Activated CD4-positive, alpha-beta memory T cell treated with anti-CD3 and anti-CD28 coated beads for 36 hours (primary cell): ENCODE measurements at regions not wholly inside any gene's neighbourhood (a gene's known extent, or its start where the extent isn't known, plus 50 kb on each side); places are given as distances from the start of the nearest gene placed in this dataset.
A peak's percentile ranks its signal among the peaks of the same experiment; 100 is the strongest.

Experiments
- CTCF ChIA-PET: fragments of 350-600 bp; sonication (Branson Sonifier 250); formaldehyde crosslinking; loops from one replicate; lab custom pipeline; 2021; ENCODE audit warnings: antibody characterized with exemption, inconsistent platforms; lab: Charles Lee
- POLR2A ChIA-PET: fragments of 350-600 bp; sonication (Branson Sonifier 250); formaldehyde crosslinking; loops from one replicate; lab custom pipeline; 2021; ENCODE audit warnings: antibody characterized with exemption; lab: Charles Lee
- DNase-seq: peaks from one replicate; pipeline ENCODE4 v3.0.0-alpha.2; 2020
- H3K27ac Mint-ChIP-seq: one replicate; pipeline ENCODE4 v1.8.0; 2021; ENCODE audit warnings: mixed read lengths
- H3K27me3 Mint-ChIP-seq: one replicate; pipeline ENCODE4 v1.8.0; 2021; ENCODE audit warnings: mixed read lengths
- H3K36me3 Mint-ChIP-seq: one replicate; pipeline ENCODE4 v1.8.0; 2021; ENCODE audit warnings: mixed read lengths
- H3K4me1 Mint-ChIP-seq: one replicate; pipeline ENCODE4 v1.8.0; 2021; ENCODE audit warnings: low read depth, mixed read lengths
- H3K4me3 Mint-ChIP-seq: one replicate; pipeline ENCODE4 v1.8.0; 2021; ENCODE audit warnings: mild to moderate bottlenecking, mixed read lengths
- H3K9me3 Mint-ChIP-seq: one replicate; pipeline ENCODE4 v1.8.0; 2021; ENCODE audit warnings: mixed read lengths
- intact Hi-C: fragments of 100-400 bp; cut with micrococcal nuclease; formaldehyde crosslinking; loops from one replicate; pipeline ENCODE4 v1.15.1; 2023

DNA sequence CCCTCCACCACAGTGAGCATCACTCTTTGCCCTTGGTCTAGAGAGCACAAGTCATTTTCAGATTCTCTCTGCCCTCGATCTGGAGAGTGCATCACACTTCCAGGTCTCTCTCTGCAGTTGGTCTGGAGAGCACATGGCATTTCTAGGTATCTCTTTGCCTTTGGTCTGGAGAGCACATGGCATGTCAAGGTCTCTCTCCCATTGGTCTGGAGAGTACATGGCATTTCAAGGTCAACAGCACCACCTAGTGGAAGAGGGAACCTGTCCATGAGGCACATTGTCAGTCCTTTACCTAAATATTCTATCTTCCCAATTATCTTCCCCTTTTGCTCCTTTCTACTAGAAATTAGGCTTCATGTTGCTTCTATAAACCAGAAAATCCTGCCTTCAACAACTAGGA, 1139.4 kb downstream of the XPNPEP1 start:
- Mint-ChIP-seq H3K4me1 (no peaks in the 10 kb centered on the region), H3K36me3 (no peaks in the 10 kb centered on the region), H3K27ac (no peak overlapping the region), H3K4me3 (no peak overlapping the region), H3K9me3 (peaks cover 44% of the 10 kb centered on the region), H3K27me3 (no peaks in the 10 kb centered on the region)
- CTCF ChIA-PET: no interaction called here
- intact Hi-C loops: no loop called here
- DNase-seq: peak; percentile 9
- POLR2A ChIA-PET: no interaction called here

- H3K27ac Mint-ChIP-seq: no peak overlapping the region
- DNase-seq: no peak
- H3K27me3 Mint-ChIP-seq: no peaks in the 10 kb centered on the region
- POLR2A ChIA-PET: no interaction called here
- H3K9me3 Mint-ChIP-seq: peaks cover 46% of the 10 kb centered on the region
- no peaks in the 10 kb centered on the region for H3K36me3 Mint-ChIP-seq
- CTCF ChIA-PET: interaction anchor here (0.5 kb wide), 1 partner anchor 556 kb away, joined by 3 read pairs; no protein-coding TSS in a partner anchor
- H3K4me1 Mint-ChIP-seq: no peaks in the 10 kb centered on the region
- intact Hi-C loops: no loop called here
- H3K4me3 Mint-ChIP-seq: no peak overlapping the region
Measured at GRCh38 chr10:108782411-108782810, 1140.9 kb downstream of the XPNPEP1 start.

GRCh38 chr10:108779501-108779900, 1143.8 kb downstream of the XPNPEP1 start:
- Mint-ChIP-seq H3K9me3 (peaks cover 31% of the 10 kb centered on the region), H3K27me3 (no peaks in the 10 kb centered on the region), H3K4me1 (no peaks in the 10 kb centered on the region), H3K36me3 (no peaks in the 10 kb centered on the region), H3K27ac (no peak overlapping the region), H3K4me3 (no peak overlapping the region)
- POLR2A ChIA-PET: no interaction called here
- DNase-seq: no peak
- CTCF ChIA-PET: no interaction called here
- intact Hi-C loops: no loop called here

GRCh38 chr10:108775911-108776475, 1147.3 kb downstream of the XPNPEP1 start:
- CTCF ChIA-PET: no interaction called here
- no peak overlapping the region for H3K27ac Mint-ChIP-seq
- peaks cover 12% of the 10 kb centered on the region for H3K9me3 Mint-ChIP-seq
- H3K4me3 Mint-ChIP-seq: no peak overlapping the region
- no peak for DNase-seq
- POLR2A ChIA-PET: no interaction called here
- H3K36me3 Mint-ChIP-seq: no peaks in the 10 kb centered on the region
- no peaks in the 10 kb centered on the region for H3K27me3 Mint-ChIP-seq
- H3K4me1 Mint-ChIP-seq: no peaks in the 10 kb centered on the region
- intact Hi-C loops: no loop called here

DNA sequence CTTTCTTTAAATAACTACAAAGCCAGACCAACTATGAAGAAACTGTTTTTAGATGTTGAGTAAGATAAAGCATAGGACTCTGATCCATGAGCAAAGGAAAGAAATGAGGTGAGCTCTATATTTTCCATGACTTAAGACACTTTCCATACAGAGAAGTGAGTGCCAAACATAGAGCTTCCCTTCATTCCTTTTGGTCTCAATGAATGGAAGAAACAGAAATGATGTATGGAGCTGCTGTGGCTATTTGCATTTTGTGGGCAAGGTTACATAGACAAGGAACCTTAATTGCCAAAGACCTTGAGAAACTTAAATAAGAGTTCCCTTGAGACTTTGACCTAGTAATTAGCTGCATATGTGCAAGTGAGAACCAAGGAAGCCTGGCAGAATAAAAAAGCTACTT, 1152.2 kb downstream of the XPNPEP1 start:
- ChIA-PET CTCF (no interaction called here), POLR2A (no interaction called here)
- Mint-ChIP-seq H3K27me3 (no peaks in the 10 kb centered on the region), H3K4me1 (no peaks in the 10 kb centered on the region), H3K9me3 (peaks cover 4% of the 10 kb centered on the region), H3K27ac (no peak overlapping the region), H3K36me3 (no peaks in the 10 kb centered on the region), H3K4me3 (no peak overlapping the region)
- intact Hi-C loops: no loop called here
- no peak for DNase-seq

- Mint-ChIP-seq H3K9me3 (peaks cover 6% of the 10 kb centered on the region), H3K4me3 (no peak overlapping the region), H3K4me1 (no peaks in the 10 kb centered on the region), H3K27ac (no peak overlapping the region), H3K27me3 (no peaks in the 10 kb centered on the region), H3K36me3 (no peaks in the 10 kb centered on the region)
- intact Hi-C loops: no loop called here
- POLR2A ChIA-PET: no interaction called here
- CTCF ChIA-PET: no interaction called here
- no peak for DNase-seq
Measured at GRCh38 chr10:108765794-108766193, 1157.5 kb downstream of the XPNPEP1 start.

- no peaks in the 10 kb centered on the region for H3K36me3 Mint-ChIP-seq
- intact Hi-C loops: no loop called here
- ChIA-PET CTCF (no interaction called here), POLR2A (no interaction called here)
- H3K4me3 Mint-ChIP-seq: no peak overlapping the region
- H3K4me1 Mint-ChIP-seq: no peaks in the 10 kb centered on the region
- no peak overlapping the region for H3K27ac Mint-ChIP-seq
- H3K9me3 Mint-ChIP-seq: peaks cover 6% of the 10 kb centered on the region
- no peaks in the 10 kb centered on the region for H3K27me3 Mint-ChIP-seq
- DNase-seq: no peak
Measured at GRCh38 chr10:108757946-108758345, 1165.4 kb downstream of the XPNPEP1 start.

DNA sequence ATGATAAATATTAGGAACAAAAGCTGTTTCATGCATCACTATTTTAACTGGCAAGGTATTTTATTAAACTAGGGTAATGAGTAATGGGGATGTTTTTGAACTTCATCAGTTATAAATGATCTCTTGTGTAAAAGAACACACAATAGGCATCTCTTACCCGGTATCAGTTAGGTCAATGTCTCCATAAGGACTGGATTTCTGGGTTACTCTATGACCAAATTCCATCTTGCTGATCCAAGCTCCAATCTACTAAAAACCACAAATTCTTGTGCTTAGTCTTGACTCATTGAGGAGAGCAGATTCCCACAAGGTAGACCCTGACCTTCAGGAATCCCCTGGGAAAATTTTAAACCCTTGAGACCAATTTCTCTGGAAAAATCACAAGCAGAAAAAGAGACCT, 1167.7 kb downstream of the XPNPEP1 start:
- POLR2A ChIA-PET: no interaction called here

DNA sequence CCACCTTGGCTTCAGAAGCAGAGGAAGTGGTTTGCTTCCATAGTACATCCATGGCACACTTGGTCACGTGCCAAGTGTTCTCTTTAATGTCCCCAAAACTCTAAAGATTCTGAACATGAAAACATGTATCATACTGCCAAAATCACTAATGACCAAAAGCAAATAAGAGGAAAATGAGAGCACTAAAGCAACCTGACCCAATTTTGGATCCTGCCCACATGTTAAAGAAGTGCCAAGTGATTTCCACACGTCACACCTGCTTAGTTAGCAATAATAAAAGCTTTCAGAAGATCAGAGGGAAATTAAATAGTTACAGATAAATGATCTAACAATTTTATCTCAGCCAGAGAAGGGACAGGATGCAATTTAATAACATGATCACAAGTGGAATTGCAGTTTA, 1170.0 kb downstream of the XPNPEP1 start:
- ChIA-PET POLR2A (no interaction called here), CTCF (no interaction called here)
- no peak for DNase-seq
- Mint-ChIP-seq H3K27me3 (no peaks in the 10 kb centered on the region), H3K36me3 (no peaks in the 10 kb centered on the region), H3K27ac (no peak overlapping the region), H3K4me1 (no peaks in the 10 kb centered on the region), H3K4me3 (no peak overlapping the region), H3K9me3 (peaks cover 5% of the 10 kb centered on the region)
- intact Hi-C loops: no loop called here

More for the DNA sequence above, 1167.7 kb downstream of the XPNPEP1 start:
- no peaks in the 10 kb centered on the region for H3K4me1 Mint-ChIP-seq
- no peak overlapping the region for H3K27ac Mint-ChIP-seq
- CTCF ChIA-PET: no interaction called here
- intact Hi-C loops: no loop called here
- no peak overlapping the region for H3K4me3 Mint-ChIP-seq
- H3K9me3 Mint-ChIP-seq: peaks cover 4% of the 10 kb centered on the region
- no peak for DNase-seq
- H3K36me3 Mint-ChIP-seq: no peaks in the 10 kb centered on the region
- H3K27me3 Mint-ChIP-seq: no peaks in the 10 kb centered on the region

- CTCF ChIA-PET: no interaction called here
- no peak for DNase-seq
- H3K36me3 Mint-ChIP-seq: no peaks in the 10 kb centered on the region
- H3K27me3 Mint-ChIP-seq: no peaks in the 10 kb centered on the region
- H3K9me3 Mint-ChIP-seq: peaks cover 15% of the 10 kb centered on the region
- intact Hi-C loops: no loop called here
- no peak overlapping the region for H3K27ac Mint-ChIP-seq
- H3K4me1 Mint-ChIP-seq: no peaks in the 10 kb centered on the region
- POLR2A ChIA-PET: no interaction called here
- no peak overlapping the region for H3K4me3 Mint-ChIP-seq
Measured at GRCh38 chr10:108749042-108749441, 1174.3 kb downstream of the XPNPEP1 start.

- Mint-ChIP-seq H3K4me3 (no peak overlapping the region), H3K27me3 (no peaks in the 10 kb centered on the region), H3K27ac (no peak overlapping the region), H3K36me3 (no peaks in the 10 kb centered on the region), H3K4me1 (no peaks in the 10 kb centered on the region), H3K9me3 (peaks cover 27% of the 10 kb centered on the region)
- no peak for DNase-seq
- POLR2A ChIA-PET: no interaction called here
- CTCF ChIA-PET: no interaction called here
- intact Hi-C loops: no loop called here
Measured at GRCh38 chr10:108736111-108736510, 1187.2 kb downstream of the XPNPEP1 start.

GRCh38 chr10:108735380-108735779, 1187.9 kb downstream of the XPNPEP1 start:
- ChIA-PET CTCF (no interaction called here), POLR2A (no interaction called here)
- peaks cover 32% of the 10 kb centered on the region for H3K9me3 Mint-ChIP-seq
- no peak for DNase-seq
- H3K36me3 Mint-ChIP-seq: no peaks in the 10 kb centered on the region
- H3K27me3 Mint-ChIP-seq: no peaks in the 10 kb centered on the region
- no peak overlapping the region for H3K27ac Mint-ChIP-seq
- intact Hi-C loops: no loop called here
- H3K4me1 Mint-ChIP-seq: no peaks in the 10 kb centered on the region
- no peak overlapping the region for H3K4me3 Mint-ChIP-seq

GRCh38 chr10:108721874-108722273, 1201.4 kb downstream of the XPNPEP1 start:
- ChIA-PET CTCF (no interaction called here), POLR2A (no interaction called here)
- intact Hi-C loops: no loop called here
- Mint-ChIP-seq H3K27me3 (no peaks in the 10 kb centered on the region), H3K4me3 (no peak overlapping the region), H3K9me3 (peaks cover 26% of the 10 kb centered on the region), H3K27ac (no peak overlapping the region), H3K4me1 (no peaks in the 10 kb centered on the region), H3K36me3 (no peaks in the 10 kb centered on the region)
- DNase-seq: no peak
